Activated naive CD8-positive, alpha-beta T cell treated with anti-CD3 and anti-CD28 coated beads, Interleukin-2, amount 10 ng/mL, durations not matched to agents 7 days and 5 days (primary cell): ENCODE measurements at regions not wholly inside any gene's neighbourhood (a gene's known extent, or its start where the extent isn't known, plus 50 kb on each side); places are given as distances from the start of the nearest gene placed in this dataset.

Experiments
- ATAC-seq: fragments of 150-1000 bp; cut with Tn5 transposase; one replicate; pipeline ENCODE4 v1.10.0; 2021; ENCODE audit warnings: low read depth, moderate library complexity
- POLR2A ChIA-PET: fragments of 350-600 bp; sonication (Branson Sonifier 250); formaldehyde crosslinking; loops from one replicate; lab custom pipeline; 2021; ENCODE audit warnings: antibody characterized with exemption; lab: Charles Lee
- DNase-seq: peaks from one replicate; pipeline ENCODE4 v3.0.0; 2021
- H3K27ac Mint-ChIP-seq: one replicate; pipeline ENCODE4 v1.8.0; 2022; ENCODE audit warnings: mild to moderate bottlenecking, mixed read lengths
- H3K27me3 Mint-ChIP-seq: one replicate; pipeline ENCODE4 v1.8.0; 2022; ENCODE audit warnings: mild to moderate bottlenecking, moderate library complexity, mixed read lengths
- H3K36me3 Mint-ChIP-seq: one replicate; pipeline ENCODE4 v1.8.0; 2021; ENCODE audit warnings: mild to moderate bottlenecking, mixed read lengths
- H3K4me1 Mint-ChIP-seq: one replicate; pipeline ENCODE4 v1.8.0; 2021; ENCODE audit warnings: mixed read lengths
- H3K4me3 Mint-ChIP-seq: one replicate; pipeline ENCODE4 v1.8.0; 2022; ENCODE audit warnings: mild to moderate bottlenecking, moderate library complexity, mixed read lengths
- H3K9me3 Mint-ChIP-seq: one replicate; pipeline ENCODE4 v1.8.0; 2021; ENCODE audit warnings: mixed read lengths

- Mint-ChIP-seq H3K9me3 (peaks cover 2% of the 10 kb centered on the region), H3K4me1 (no peaks in the 10 kb centered on the region), H3K27ac (no peak overlapping the region), H3K36me3 (no peaks in the 10 kb centered on the region), H3K4me3 (no peak overlapping the region), H3K27me3 (peaks cover 5% of the 10 kb centered on the region)
- no peak for ATAC-seq
- DNase-seq = no peak
- POLR2A ChIA-PET = no interaction called here
Observed at GRCh38 chr16:55239723-55240122, 84.3 kb upstream of the IRX6 start.

- Mint-ChIP-seq H3K36me3 (no peaks in the 10 kb centered on the region), H3K4me1 (no peaks in the 10 kb centered on the region), H3K9me3 (peaks cover 2% of the 10 kb centered on the region), H3K27me3 (peaks cover 5% of the 10 kb centered on the region), H3K4me3 (no peak overlapping the region), H3K27ac (no peak overlapping the region)
- POLR2A ChIA-PET = no interaction called here
- no peak for ATAC-seq
- DNase-seq = no peak
Observed at GRCh38 chr16:55240888-55241287, 83.1 kb upstream of the IRX6 start.

GRCh38 chr16:55242667-55243066 is 81.3 kb upstream of the IRX6 start:
- POLR2A ChIA-PET = no interaction called here
- peaks cover 2% of the 10 kb centered on the region for H3K9me3 Mint-ChIP-seq
- ATAC-seq = no peak

GRCh38 chr16:55248058-55248457 is 75.9 kb upstream of the IRX6 start:
- DNase-seq = no peak

More at GRCh38 chr16:55242667-55243066, 81.3 kb upstream of the IRX6 start:
- no peaks in the 10 kb centered on the region for H3K36me3 Mint-ChIP-seq
- no peak for DNase-seq
- peaks cover 5% of the 10 kb centered on the region for H3K27me3 Mint-ChIP-seq
- H3K27ac Mint-ChIP-seq = no peak overlapping the region
- H3K4me3 Mint-ChIP-seq = no peak overlapping the region
- H3K4me1 Mint-ChIP-seq = no peaks in the 10 kb centered on the region

GRCh38 chr16:55248494-55248893 is 75.5 kb upstream of the IRX6 start:
- no peak overlapping the region for H3K4me3 Mint-ChIP-seq

More at GRCh38 chr16:55248058-55248457, 75.9 kb upstream of the IRX6 start:
- Mint-ChIP-seq H3K27me3 (peaks cover under 1% of the 10 kb centered on the region), H3K9me3 (no peaks in the 10 kb centered on the region), H3K4me3 (no peak overlapping the region), H3K36me3 (no peaks in the 10 kb centered on the region), H3K27ac (no peak overlapping the region), H3K4me1 (peaks cover 2% of the 10 kb centered on the region)
- ATAC-seq = no peak
- POLR2A ChIA-PET = no interaction called here

GRCh38 chr16:55249361-55249760 is 74.6 kb upstream of the IRX6 start:
- H3K4me1 Mint-ChIP-seq = peaks cover 2% of the 10 kb centered on the region
- H3K27me3 Mint-ChIP-seq = peaks cover 2% of the 10 kb centered on the region
- no peak overlapping the region for H3K27ac Mint-ChIP-seq
- no peaks in the 10 kb centered on the region for H3K36me3 Mint-ChIP-seq
- POLR2A ChIA-PET = no interaction called here
- H3K4me3 Mint-ChIP-seq = no peak overlapping the region
- no peak for DNase-seq
- no peaks in the 10 kb centered on the region for H3K9me3 Mint-ChIP-seq
- ATAC-seq = no peak

More at GRCh38 chr16:55248494-55248893, 75.5 kb upstream of the IRX6 start:
- POLR2A ChIA-PET = no interaction called here
- ATAC-seq (peak; percentile 45), DNase-seq (no peak)
- Mint-ChIP-seq H3K36me3 (no peaks in the 10 kb centered on the region), H3K4me1 (peaks cover 2% of the 10 kb centered on the region), H3K27me3 (peaks cover 2% of the 10 kb centered on the region), H3K9me3 (no peaks in the 10 kb centered on the region), H3K27ac (no peak overlapping the region)

GRCh38 chr16:55249936-55250335 is 74.1 kb upstream of the IRX6 start:
- DNase-seq (no peak), ATAC-seq (no peak)
- no peak overlapping the region for H3K27ac Mint-ChIP-seq
- peaks cover 2% of the 10 kb centered on the region for H3K27me3 Mint-ChIP-seq
- POLR2A ChIA-PET = no interaction called here
- no peak overlapping the region for H3K4me3 Mint-ChIP-seq
- H3K9me3 Mint-ChIP-seq = no peaks in the 10 kb centered on the region
- H3K36me3 Mint-ChIP-seq = no peaks in the 10 kb centered on the region
- peaks cover 2% of the 10 kb centered on the region for H3K4me1 Mint-ChIP-seq

- no peak overlapping the region for H3K27ac Mint-ChIP-seq
- POLR2A ChIA-PET = no interaction called here
Observed at GRCh38 chr16:55250701-55251100, 73.3 kb upstream of the IRX6 start.

GRCh38 chr16:55251151-55251550 is 72.9 kb upstream of the IRX6 start:
- Mint-ChIP-seq H3K4me1 (peaks cover 2% of the 10 kb centered on the region), H3K27ac (no peak overlapping the region), H3K27me3 (peaks cover 2% of the 10 kb centered on the region), H3K36me3 (no peaks in the 10 kb centered on the region), H3K9me3 (no peaks in the 10 kb centered on the region), H3K4me3 (no peak overlapping the region)
- POLR2A ChIA-PET = no interaction called here
- DNase-seq (no peak), ATAC-seq (no peak)

More at GRCh38 chr16:55250701-55251100, 73.3 kb upstream of the IRX6 start:
- H3K27me3 Mint-ChIP-seq = peaks cover 2% of the 10 kb centered on the region
- no peak overlapping the region for H3K4me3 Mint-ChIP-seq
- no peaks in the 10 kb centered on the region for H3K36me3 Mint-ChIP-seq
- ATAC-seq (no peak), DNase-seq (no peak)
- H3K4me1 Mint-ChIP-seq = peaks cover 2% of the 10 kb centered on the region
- no peaks in the 10 kb centered on the region for H3K9me3 Mint-ChIP-seq

- POLR2A ChIA-PET = no interaction called here
- Mint-ChIP-seq H3K27ac (no peak overlapping the region), H3K9me3 (no peaks in the 10 kb centered on the region), H3K36me3 (no peaks in the 10 kb centered on the region), H3K4me3 (no peak overlapping the region), H3K4me1 (peaks cover 2% of the 10 kb centered on the region), H3K27me3 (peaks cover 2% of the 10 kb centered on the region)
- ATAC-seq (no peak), DNase-seq (no peak)
Observed at GRCh38 chr16:55252577-55252976, 71.4 kb upstream of the IRX6 start.

- H3K27ac Mint-ChIP-seq = no peak overlapping the region
- H3K4me1 Mint-ChIP-seq = no peaks in the 10 kb centered on the region
- H3K4me3 Mint-ChIP-seq = no peak overlapping the region
- H3K27me3 Mint-ChIP-seq = peaks cover 2% of the 10 kb centered on the region
- H3K36me3 Mint-ChIP-seq = no peaks in the 10 kb centered on the region
- ATAC-seq (no peak), DNase-seq (no peak)
- POLR2A ChIA-PET = no interaction called here
- no peaks in the 10 kb centered on the region for H3K9me3 Mint-ChIP-seq
Observed at GRCh38 chr16:55253987-55254386, 70.0 kb upstream of the IRX6 start.

- peaks cover 2% of the 10 kb centered on the region for H3K27me3 Mint-ChIP-seq
- H3K27ac Mint-ChIP-seq = no peak overlapping the region
- no peaks in the 10 kb centered on the region for H3K4me1 Mint-ChIP-seq
- no peaks in the 10 kb centered on the region for H3K36me3 Mint-ChIP-seq
- no peak for DNase-seq
- H3K9me3 Mint-ChIP-seq = no peaks in the 10 kb centered on the region
- no peak for ATAC-seq
- POLR2A ChIA-PET = no interaction called here
- no peak overlapping the region for H3K4me3 Mint-ChIP-seq
Observed at GRCh38 chr16:55255733-55256282, 68.2 kb upstream of the IRX6 start.

GRCh38 chr16:55256412-55257016 is 67.5 kb upstream of the IRX6 start:
- Mint-ChIP-seq H3K27ac (no peak overlapping the region), H3K36me3 (no peaks in the 10 kb centered on the region), H3K27me3 (peaks cover 2% of the 10 kb centered on the region), H3K9me3 (no peaks in the 10 kb centered on the region), H3K4me1 (no peaks in the 10 kb centered on the region), H3K4me3 (no peak overlapping the region)
- no peak for DNase-seq
- POLR2A ChIA-PET = no interaction called here
- ATAC-seq = no peak

GRCh38 chr16:55257966-55258613 is 65.9 kb upstream of the IRX6 start:
- H3K27ac Mint-ChIP-seq = no peak overlapping the region
- no peaks in the 10 kb centered on the region for H3K9me3 Mint-ChIP-seq
- no peak overlapping the region for H3K4me3 Mint-ChIP-seq
- peak; percentile 58 for DNase-seq
- peak; percentile 45 for ATAC-seq
- POLR2A ChIA-PET = interaction anchor here (0.6 kb wide), 1 partner anchor 1588 kb away, joined by 3 read pairs; no protein-coding TSS in a partner anchor
- peaks cover under 1% of the 10 kb centered on the region for H3K27me3 Mint-ChIP-seq
- no peaks in the 10 kb centered on the region for H3K4me1 Mint-ChIP-seq
- no peaks in the 10 kb centered on the region for H3K36me3 Mint-ChIP-seq
